Left renal pelvis (tissue), 4 donors: ENCODE measurements at regions not wholly inside any gene's neighbourhood (a gene's known extent, or its start where the extent isn't known, plus 50 kb on each side); places are given as distances from the start of the nearest gene placed in this dataset.

Source experiments
- DNase-seq, 4 donors: peaks; one replicate each; pipeline ENCODE4 v3.0.0-alpha.2; 2013; ENCODE audit warnings: low read depth in 4 of 4, low spot score in 3 of 4

DNA sequence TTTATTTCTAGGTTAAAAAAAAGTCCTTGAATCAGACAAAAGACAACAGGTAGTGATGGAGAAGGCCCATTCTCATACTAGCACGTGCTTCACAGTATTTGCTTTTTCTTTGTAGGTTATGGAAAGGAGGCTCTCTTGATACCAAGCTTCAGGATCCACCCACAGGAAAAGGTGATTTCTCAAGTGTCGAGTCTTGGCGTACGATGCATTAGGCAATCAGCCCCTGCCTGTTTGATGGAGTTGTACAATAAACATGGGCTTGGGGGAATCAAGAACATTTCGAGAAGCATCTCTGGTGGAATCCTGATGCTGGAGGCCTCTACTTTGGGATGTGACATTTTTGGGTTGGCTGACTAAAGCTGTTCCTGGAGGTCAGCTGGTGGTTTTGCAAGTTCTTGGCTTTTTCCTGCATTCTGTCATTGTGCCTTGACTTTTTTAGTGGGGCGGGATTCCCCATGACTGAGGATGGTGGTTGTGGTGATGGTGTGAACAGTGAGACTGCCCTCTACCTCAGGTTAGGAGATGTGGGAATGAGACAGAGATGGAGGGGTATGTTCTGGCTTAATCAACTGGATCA lies 231.5 kb upstream of the SPRED2 start:
- DNase-seq, result no peak

DNA sequence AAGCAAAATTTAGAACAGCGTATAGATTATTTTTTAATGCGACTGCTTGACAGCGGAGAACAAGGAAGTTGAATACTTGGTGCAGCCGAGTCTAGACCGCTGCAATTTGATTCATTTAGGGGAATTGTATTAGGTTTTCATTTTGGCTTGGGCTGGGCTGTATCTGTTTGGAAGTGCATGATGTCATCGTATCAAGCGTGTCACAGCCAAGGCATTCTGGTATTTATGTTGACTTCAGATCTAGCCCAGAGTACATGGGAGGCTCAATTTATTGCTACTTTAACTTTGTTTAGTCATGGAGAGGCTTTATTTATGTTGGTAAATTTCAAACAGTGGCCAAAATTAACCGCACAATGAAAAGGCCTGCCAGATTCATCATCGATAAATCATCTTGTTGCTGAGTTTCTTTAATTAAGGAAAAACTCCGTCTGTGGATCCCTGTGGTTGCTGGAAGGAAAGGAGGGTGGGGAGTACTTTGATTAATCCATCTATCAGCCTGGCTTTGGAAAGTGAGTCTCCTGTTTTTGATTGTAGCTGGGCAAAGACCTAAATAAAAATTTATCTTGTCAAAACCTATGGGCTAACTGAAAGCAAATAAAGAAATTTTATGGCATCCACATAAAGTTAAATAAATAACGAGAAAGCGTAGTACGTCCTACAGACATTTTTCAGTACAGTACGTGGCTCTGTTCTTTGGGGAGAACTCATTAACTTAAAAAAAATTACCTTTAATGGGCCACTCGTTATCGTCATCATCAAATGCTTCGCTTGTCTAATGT lies 230.4 kb upstream of the SPRED2 start:
- DNase-seq, result peak in 3 of 4 donors; percentile 51 to 58 (median 56)

DNA sequence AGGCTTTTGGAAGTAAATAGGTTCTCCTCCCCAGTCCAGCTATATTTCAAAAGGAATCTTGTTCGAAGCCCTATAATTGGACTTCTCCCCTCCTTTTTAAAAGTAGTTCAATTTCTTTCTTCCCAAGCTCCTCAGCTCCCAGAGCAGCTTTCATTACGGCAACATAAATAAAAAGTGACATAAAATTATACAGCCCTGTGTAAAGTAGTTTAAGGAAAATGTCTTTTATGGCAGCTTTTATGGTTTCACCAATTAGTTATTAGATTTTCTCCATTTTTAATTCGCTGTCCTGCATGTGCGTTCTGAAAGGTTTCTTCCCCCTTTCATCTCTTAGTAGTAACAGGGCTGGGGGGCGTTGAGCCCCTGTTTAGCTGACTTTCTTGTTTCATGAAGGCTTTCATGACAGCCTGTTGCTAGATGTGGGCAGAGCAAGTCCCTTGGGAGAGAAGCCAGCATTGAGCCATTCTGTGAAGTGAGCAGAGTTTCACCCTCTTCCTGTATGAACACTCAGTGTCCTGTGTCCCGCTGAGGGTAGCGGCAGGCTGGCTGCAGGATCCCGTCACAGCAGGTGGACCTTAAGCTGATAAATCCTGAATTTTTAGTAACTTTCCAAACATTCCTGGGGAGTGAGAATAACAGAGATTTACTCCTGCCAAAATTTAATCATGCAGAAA lies 229.7 kb upstream of the SPRED2 start:
- no peak for DNase-seq

DNA sequence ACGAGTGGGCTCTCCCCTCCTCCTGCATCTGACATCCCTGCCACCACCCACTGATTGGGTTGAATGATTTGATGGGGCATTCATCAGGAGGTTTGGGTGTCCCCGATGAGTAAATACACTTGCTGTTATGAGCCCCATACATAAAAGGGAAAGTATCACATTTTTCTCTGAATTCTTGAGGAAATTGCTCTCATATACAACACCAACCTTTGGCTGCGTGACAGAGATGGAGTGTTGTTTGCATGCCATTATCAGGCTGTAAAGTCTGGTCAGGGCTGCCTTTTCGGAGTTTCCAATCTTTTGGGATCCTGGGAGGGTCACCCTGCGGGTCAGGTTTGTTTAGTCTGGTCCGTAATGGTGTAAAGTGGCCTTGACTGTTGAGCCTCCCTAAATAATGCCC lies 227.9 kb upstream of the SPRED2 start:
- no peak for DNase-seq

DNA sequence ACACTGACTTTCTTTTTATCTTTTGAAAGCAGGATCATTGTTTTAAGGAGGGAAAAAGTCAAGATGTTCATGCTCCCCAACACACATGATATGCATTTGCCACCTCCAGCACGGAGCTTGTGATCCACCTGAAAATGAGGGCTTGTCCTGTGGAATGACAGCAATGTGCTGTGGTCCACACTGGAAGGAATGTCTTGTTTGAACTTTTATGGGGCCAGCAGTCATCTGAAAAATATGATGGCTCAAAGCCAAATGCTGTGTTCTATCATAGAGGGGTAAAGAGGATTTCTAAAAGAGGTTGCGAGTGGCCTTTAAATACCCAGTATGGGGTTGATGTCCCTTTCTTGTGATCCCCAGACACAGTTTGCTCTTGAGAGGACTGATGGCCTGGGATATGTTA lies 226.5 kb upstream of the SPRED2 start:
- DNase-seq, result no peak

DNA sequence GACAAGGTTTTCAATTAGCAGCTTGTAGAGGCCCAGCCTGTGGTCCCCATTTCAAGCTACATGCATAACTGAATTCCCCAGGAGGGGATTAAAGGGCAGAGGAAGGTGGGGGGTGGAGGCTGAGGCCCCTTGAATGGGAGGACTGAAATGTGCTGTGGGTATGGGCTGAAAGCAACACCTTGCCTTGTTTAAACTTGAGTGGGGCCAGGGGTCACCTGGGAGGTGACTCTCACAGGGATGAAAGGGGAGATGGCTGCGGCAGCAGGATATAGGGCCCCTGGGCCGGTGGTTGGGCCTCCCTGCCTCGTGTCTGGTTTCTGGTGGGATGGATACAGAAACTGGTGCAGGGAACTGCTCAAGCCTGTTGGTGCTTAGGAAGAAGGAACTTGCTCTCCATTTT lies 225.9 kb upstream of the SPRED2 start:
- no peak for DNase-seq

DNA sequence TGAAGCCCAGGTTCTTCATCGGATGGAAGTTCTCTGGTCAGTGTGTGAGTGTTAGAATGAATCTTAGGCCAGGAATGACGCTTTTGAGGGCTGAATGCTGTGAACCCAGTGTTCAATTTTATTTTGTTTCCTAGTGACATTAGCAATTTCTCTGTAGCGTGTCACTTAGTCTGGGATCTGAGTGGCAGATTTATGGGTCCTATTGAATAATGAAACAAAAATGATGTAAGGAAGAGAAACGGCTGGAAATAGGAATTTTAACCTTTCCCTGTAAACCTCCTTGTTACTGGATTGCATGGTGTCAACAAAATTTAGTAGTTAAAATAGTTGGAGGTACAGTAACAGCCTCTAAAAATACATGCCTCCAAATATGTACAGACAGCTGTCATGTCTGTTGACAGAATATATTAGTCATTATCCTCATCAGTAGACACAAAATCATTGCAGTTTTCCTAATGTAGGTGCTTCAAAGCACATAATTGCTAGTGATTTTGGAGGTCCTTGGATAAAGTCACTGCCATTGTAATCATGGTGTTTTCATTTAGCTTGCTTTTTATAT lies 223.8 kb upstream of the SPRED2 start:
- no peak for DNase-seq

DNA sequence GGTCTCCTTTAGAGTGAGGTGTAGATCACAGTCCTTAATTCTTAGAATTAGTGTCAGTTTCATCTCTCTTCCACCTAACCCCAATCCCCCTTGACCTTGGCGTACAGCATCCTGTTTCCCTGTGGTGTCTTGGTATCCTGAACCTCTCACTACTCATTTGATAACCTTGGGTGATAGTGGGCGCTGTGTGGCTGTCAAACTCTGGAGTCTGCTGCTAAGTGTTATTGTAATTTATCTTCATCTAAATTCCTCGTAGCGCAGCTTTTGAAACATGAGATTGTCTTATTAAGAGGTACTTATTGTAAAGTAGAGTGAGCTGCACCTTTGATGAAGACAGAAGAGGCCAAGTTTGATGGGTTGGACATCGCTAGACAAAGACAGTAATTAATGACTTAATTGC lies 222.6 kb upstream of the SPRED2 start:
- DNase-seq, result no peak

DNA sequence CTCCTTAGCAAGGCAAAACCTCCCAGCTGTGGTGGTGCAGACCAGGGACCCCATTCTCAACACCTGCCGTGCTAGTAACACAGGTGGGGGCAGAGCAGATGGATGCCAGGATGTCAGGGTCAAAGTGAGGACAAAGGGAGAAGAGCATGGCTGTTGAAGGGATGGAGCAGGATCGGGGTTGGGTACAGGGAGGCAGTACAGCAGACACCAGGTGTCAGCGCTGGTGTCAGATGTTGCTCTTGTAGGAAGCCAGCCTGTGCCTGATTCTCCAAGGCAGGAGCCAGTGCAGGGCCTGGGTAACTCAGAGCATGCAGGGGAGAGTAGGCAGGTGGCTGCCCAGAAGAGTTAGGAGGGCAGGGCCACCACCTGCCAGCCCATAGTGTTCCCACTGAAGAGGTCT lies 222.1 kb upstream of the SPRED2 start:
- no peak for DNase-seq

DNA sequence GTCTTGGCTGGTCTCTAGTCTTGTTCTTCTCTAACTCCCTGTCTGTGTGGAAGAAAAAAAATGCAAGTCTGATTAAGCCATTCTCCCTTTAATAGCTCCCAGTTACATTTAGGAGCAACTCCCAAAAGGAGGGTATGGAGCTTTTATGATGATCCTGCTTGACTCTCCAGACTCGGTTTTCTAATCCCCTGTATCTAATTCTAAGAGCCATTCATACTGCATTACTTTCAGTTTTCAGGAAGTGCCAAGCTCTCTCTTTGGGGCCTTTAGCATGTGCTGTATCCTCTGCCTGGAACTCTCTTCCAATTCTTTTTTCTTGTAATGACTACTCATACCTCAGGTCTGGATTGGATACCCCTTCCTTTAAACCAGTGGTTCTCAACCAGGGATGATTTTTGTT lies 219.7 kb upstream of the SPRED2 start:
- DNase-seq, result no peak

DNA sequence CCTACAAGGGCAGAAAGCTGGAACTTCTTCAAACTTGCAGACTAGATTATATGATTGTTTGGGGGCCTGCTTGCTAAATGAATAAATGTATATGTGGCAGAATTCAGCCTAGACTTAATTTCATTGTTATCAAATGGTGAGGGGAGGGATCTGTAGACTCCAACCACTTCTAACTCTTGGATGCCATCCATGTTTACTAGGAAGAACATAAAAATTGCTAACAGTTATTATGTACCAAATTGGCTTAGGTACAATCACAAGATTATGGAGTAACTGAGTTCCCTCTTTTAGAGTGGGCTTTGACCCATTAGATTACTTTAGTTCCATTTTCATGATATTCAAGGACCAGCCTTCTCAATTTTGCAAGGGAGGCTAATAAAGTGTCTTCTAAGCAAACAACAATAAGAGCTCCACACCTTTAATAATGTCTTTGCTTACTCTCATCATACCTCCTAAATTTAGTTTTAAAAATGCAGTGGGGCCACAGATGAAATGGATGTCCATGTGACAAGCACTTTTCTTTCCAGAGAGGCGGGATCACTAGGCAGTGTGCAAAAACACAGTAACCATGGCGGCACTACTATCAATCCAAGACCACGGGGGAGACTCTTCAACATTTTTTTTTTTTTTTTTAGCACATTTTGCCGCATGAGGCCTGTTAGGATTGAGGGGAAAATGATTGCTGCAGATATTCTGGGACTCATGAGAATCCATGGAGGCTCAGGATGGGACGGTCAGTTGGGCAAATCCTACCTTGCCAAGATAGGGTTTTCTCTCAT lies 217.6 kb upstream of the SPRED2 start:
- DNase-seq, result no peak

DNA sequence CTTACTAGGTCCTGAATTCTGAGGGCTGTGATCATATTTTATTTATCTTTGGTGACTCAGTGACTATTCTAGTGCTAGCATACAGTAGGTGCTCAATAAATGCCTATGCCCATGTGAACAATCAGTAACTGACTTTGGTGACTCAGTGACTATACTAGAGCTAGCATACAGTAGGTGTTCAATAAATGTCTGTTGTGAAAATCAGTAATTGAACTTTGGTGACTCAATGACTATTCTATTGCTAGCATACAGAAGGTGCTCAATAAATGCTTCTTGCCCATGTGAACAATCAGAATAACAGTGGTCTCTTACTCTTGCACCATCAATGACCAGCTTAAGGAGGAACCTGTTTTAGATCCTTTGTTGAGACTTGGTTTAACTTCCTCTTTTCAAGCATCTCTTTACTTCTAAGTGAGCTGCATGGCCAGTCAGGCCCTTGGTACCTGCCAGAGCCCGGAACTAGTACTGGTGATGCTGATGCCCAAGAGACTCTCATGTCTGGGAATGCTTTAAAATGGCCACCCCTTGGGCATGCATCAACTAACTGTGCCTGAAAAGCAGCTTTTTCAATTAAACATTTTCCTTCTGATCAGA lies 214.9 kb upstream of the SPRED2 start:
- no peak for DNase-seq

DNA sequence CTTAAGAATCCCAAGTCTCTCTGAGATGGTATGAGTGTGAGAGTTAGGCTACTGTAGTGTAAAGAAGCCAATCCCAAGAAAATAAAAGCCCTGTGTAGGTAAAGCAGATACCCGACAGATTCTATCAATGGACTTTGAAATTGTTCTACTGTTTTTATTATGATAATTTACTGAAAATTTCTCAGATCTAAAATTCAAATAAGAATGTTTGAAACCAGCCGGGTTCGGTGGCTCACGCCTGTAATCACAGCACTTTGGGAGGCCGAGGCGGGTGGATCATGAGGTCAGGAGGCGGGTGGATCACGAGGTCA lies 208.3 kb upstream of the SPRED2 start:
- no peak for DNase-seq

DNA sequence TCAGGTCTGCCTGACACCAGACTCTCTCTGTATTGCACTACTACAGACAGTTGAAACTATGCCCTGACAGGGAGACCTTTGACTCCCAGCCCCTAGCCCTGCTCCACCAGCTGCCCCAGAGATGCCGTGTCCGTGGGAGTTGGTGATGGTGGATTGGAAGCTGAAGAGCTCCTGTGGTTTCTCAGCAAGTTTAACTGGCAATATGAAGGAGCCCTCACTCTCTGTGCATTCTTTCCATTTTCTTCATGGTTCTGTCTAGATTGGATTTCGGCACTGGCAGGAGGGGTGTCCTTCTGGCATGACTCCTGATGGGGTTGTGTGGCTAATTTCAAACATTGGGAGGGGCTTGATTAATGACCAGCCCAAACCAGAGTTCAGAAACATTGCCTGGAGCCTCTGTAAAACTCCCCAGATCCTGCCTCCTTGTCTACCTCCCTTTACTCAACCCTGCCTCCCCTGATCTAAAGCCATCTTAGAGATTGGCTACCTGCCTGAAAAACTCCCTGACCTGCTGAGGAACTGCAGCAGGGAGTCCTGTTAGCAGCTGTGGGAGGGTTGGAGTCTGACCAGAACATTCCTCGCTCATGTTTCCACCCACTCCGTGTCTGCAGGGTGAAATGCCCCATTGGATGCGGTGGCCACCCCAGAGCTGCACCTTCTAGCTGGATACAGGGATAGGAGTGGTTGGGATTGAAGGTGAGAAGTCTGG lies 206.9 kb upstream of the SPRED2 start:
- DNase-seq, result no peak

DNA sequence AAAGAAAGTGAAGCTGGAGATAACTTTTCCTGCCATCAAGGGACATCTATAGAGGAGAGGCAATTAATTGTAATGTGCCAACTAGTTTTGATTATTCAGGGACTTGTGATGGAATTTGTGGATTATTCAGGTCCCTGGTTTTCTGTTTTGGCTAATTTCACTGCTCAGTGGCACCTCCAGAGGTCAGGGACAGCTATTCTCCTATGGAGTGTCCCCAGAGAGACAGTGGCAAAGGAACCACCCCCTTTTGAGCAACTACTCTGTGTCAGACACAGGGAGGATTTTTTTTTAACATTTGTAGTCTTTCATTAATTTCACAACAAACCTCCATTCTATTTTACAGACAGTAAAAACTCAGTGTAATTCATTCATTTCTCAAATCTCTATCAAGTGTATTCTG lies 206.0 kb upstream of the SPRED2 start:
- no peak for DNase-seq

DNA sequence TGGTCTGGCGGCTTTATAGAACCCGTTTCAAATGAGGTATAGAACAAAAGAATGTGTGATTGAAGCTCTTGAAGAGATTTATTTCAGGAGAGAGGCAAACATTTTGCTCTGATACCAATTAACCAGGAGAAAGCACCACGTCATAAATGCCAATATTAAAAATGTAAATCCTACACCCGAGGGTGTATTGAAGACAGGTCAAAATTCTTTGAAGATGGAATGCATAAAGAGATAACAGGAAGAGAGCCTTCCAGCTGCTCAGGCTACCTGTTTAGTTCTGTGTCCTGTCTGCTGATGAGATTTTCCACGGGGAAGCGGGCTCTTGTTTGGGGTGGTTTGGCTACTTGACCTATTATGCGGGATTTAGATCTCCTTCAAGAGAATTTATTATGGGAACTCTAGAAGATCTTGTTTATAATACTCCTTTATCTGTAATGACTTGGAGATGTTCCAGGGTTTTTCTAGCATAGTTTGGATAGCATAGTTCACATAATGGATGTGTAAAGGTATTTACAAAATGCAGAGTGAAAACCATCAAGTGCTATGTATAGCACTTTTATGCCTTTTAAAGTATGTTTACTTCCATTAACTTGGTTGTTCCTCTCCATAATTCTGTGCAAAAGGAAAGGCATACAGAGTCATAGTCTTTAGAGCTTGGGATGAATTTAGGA lies 204.5 kb upstream of the SPRED2 start:
- DNase-seq, result no peak

DNA sequence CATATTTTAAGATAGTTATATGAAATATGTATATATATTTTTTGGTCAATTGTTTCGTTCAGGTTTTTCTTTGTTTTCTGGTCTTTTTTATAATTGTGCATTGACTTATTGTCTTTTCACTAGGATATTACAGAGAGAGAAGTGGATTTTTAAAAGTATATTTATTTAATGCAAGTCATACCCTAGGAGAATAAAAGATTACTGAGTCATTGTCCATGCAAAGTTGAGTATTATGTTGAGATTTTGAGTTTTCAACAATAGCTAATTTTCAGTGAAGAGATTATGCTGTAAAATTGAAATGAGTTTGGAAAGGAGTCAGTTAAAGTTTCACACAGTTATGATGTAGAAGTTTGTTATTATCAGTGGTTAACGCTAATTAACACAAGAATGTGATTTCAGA lies 203.6 kb upstream of the SPRED2 start:
- DNase-seq, result no peak

DNA sequence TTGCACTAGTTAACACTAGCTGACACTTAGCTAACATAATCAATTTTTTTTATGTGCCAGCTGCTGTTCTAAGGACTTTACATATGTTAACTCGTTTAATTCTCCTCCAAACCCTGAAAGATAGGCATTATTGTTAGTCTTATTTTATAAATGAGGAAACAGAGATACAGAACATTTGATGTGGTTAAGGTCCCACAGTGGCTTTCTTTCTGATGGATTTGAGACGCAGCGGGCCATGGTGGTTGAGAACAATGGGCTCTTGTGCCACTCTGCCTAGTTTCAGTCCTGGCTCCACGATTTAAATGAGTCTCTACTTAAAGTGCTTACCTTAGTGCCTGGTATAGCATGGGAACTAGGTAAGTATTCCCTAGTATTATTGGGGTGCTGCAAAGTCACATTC lies 201.9 kb upstream of the SPRED2 start:
- DNase-seq, result no peak

DNA sequence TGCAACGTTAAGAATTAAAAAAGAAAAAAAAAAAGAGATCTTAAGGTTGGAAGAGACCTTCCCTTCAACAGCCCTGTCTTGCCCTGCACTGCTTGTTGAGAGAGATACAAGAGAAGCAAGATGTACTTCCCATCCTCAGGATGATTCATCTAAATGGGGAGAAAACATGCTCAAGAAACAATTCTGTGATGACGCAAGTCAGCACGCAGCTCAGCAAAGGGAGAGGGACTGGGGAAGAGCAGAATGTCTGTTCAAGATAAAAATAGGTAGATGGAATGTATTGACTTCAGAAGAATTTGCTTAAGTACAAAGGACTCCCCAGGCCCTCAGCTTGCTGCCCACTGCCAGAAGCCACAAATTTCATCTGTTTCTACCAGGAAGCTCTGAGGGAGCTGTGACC lies 198.2 kb upstream of the SPRED2 start:
- DNase-seq, result no peak

DNA sequence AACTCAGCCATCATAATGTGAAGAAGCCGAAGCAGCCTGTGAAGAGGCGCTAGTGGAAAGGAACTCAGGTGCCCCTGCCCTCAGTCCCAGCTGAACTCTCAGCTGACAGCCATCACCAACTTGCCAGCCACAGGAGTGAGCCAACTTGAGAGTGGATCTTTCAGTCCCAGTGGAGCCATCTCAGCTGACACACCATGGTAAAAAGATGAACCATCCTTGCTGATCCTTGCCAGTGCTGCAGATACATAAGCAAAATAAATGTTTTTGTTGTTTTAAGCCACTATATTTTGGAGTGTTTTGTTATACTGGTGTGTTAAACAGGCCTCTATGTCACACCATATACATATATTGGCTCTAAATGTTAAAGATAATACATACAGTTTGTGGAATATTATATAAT lies 195.8 kb upstream of the SPRED2 start:
- DNase-seq, result no peak
